SU-DHL-6 (cell line): ENCODE measurements at regions not wholly inside any gene's neighbourhood (a gene's known extent, or its start where the extent isn't known, plus 50 kb on each side); places are given as distances from the start of the nearest gene placed in this dataset.

Experiments
- EZH2phosphoT487 ChIP-seq: fragments of 200-600 bp; sonication (generic), shearing (Covaris generic); conservative IDR thresholded peaks from 2 replicates; pipeline ENCODE4 v1.6.1; 2018; ENCODE audit warnings: mild to moderate bottlenecking, antibody characterized with exemption, low read length, moderate library complexity, mixed read lengths
- TF ChIP-seq, protein P1 (sequence below): fragments of 200-600 bp; sonication (generic); IDR thresholded peaks from one replicate; pipeline ENCODE4 v1.5.1; 2017; ENCODE audit warnings: antibody characterized with exemption, mild to moderate bottlenecking, low read length, moderate library complexity; ENCODE audit not compliant: insufficient read depth, poor library complexity, severe bottlenecking

DNA sequence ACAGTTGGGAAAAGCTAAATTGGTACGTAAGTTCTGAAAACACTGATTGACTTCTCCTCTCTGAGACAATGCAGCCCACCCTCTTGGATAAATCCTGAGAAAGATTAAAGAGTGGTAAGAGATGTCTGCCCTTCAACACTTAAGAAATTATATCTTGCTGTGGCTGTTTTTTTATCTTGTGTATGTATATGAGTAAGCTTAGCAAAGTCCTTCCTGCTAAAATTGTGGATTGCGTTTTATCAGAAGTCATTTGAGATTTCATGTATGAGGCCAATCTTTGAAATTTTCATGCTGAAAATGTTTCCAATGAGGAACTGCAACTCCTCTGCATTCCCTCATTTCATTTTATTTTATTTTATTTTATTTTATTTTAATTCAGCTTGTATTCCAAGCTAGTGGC, 106.2 kb upstream of the INHBA start:
- TF ChIP-seq, protein P1, sequence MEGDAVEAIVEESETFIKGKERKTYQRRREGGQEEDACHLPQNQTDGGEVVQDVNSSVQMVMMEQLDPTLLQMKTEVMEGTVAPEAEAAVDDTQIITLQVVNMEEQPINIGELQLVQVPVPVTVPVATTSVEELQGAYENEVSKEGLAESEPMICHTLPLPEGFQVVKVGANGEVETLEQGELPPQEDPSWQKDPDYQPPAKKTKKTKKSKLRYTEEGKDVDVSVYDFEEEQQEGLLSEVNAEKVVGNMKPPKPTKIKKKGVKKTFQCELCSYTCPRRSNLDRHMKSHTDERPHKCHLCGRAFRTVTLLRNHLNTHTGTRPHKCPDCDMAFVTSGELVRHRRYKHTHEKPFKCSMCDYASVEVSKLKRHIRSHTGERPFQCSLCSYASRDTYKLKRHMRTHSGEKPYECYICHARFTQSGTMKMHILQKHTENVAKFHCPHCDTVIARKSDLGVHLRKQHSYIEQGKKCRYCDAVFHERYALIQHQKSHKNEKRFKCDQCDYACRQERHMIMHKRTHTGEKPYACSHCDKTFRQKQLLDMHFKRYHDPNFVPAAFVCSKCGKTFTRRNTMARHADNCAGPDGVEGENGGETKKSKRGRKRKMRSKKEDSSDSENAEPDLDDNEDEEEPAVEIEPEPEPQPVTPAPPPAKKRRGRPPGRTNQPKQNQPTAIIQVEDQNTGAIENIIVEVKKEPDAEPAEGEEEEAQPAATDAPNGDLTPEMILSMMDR, result no peak
- no peak for TF ChIP-seq EZH2phosphoT487
